Ishikawa (cell line): ENCODE measurements at regions not wholly inside any gene's neighbourhood (a gene's known extent, or its start where the extent isn't known, plus 50 kb on each side); places are given as distances from the start of the nearest gene placed in this dataset.

ENCODE experiments used
- CEBPB ChIP-seq: IDR thresholded peaks from 2 replicates; pipeline ENCODE4 v1.6.1; 2012
- CREB1 ChIP-seq: IDR thresholded peaks from 2 replicates; pipeline ENCODE4 v1.6.1; 2012; ENCODE audit warnings: low read depth
- EGR1 ChIP-seq: IDR thresholded peaks from 2 replicates; pipeline ENCODE4 v1.6.1; 2012
- EP300 ChIP-seq: IDR thresholded peaks from 2 replicates; pipeline ENCODE4 v1.6.1; 2012; ENCODE audit warnings: borderline replicate concordance
- FOXM1 ChIP-seq: IDR thresholded peaks from 2 replicates; pipeline ENCODE4 v1.6.1; 2012; ENCODE audit warnings: low read depth, borderline replicate concordance
- MAX ChIP-seq: IDR thresholded peaks from 2 replicates; pipeline ENCODE4 v1.6.1; 2012
- NFIC ChIP-seq: IDR thresholded peaks from 2 replicates; pipeline ENCODE4 v1.6.1; 2012
- RAD21 ChIP-seq: IDR thresholded peaks from 2 replicates; pipeline ENCODE4 v1.6.1; 2012; ENCODE audit warnings: low read depth
- REST ChIP-seq: IDR thresholded peaks from 2 replicates; pipeline ENCODE4 v1.6.1; 2012; ENCODE audit warnings: low read depth, mild to moderate bottlenecking
- TAF1 ChIP-seq: IDR thresholded peaks from 2 replicates; pipeline ENCODE4 v1.6.1; 2012; ENCODE audit warnings: low read depth, mild to moderate bottlenecking
- TCF12 ChIP-seq: IDR thresholded peaks from 2 replicates; pipeline ENCODE4 v1.6.1; 2012; ENCODE audit warnings: low read depth
- TEAD4 ChIP-seq: IDR thresholded peaks from 2 replicates; pipeline ENCODE4 v1.6.1; 2012
- USF1 ChIP-seq: IDR thresholded peaks from 2 replicates; pipeline ENCODE4 v1.6.1; 2012
- YY1 ChIP-seq: IDR thresholded peaks from 2 replicates; pipeline ENCODE4 v1.6.1; 2012; ENCODE audit warnings: low read depth
- ZBTB7A ChIP-seq: IDR thresholded peaks from 2 replicates; pipeline ENCODE4 v1.6.1; 2012; ENCODE audit warnings: low read depth

GRCh38 chr5:69011910-69012309 lies 81.9 kb upstream of the SLC30A5 start:
- no peak for TF ChIP-seq USF1
- TF ChIP-seq REST = no peak
- no peak for TF ChIP-seq EP300
- TF ChIP-seq CREB1 = no peak

- TF ChIP-seq NFIC = no peak
- no peak for TF ChIP-seq ZBTB7A
- no peak for TF ChIP-seq MAX
- TF ChIP-seq EGR1 = no peak
- no peak for TF ChIP-seq YY1
- TF ChIP-seq FOXM1 = no peak
- TF ChIP-seq TEAD4 = no peak
- no peak for TF ChIP-seq CREB1
- no peak for TF ChIP-seq RAD21
- TF ChIP-seq REST = no peak
- no peak for TF ChIP-seq TAF1
- TF ChIP-seq USF1 = no peak
- no peak for TF ChIP-seq TCF12
- TF ChIP-seq EP300 = no peak
- TF ChIP-seq CEBPB = no peak
Measured at GRCh38 chr5:69013481-69013880, 80.3 kb upstream of the SLC30A5 start.

- TF ChIP-seq RAD21 (no peak), TCF12 (no peak), CEBPB (no peak), FOXM1 (no peak), EP300 (no peak), TAF1 (no peak), TEAD4 (no peak), ZBTB7A (no peak), USF1 (no peak)
Measured at GRCh38 chr5:69019668-69020375, 74.0 kb upstream of the SLC30A5 start.

GRCh38 chr5:69024241-69024651 lies 69.6 kb upstream of the SLC30A5 start:
- TF ChIP-seq MAX (no peak), NFIC (no peak), RAD21 (peak; percentile 86), CREB1 (no peak), TCF12 (no peak)

- TF ChIP-seq ZBTB7A = no peak
- no peak for TF ChIP-seq REST
- TF ChIP-seq TEAD4 = no peak
- TF ChIP-seq CREB1 = no peak
- no peak for TF ChIP-seq RAD21
- no peak for TF ChIP-seq USF1
Measured at GRCh38 chr5:69029292-69029691, 64.5 kb upstream of the SLC30A5 start.
